GM23338 (cell line): ENCODE measurements at regions not wholly inside any gene's neighbourhood (a gene's known extent, or its start where the extent isn't known, plus 50 kb on each side); places are given as distances from the start of the nearest gene placed in this dataset.

Experiments used
- ATAC-seq: fragments of 200-7000 bp; cut with Tn5 transposase; 3 replicates; pipeline ENCODE4 v1.9.1; 2020
- DNase-seq: peaks from one replicate; pipeline ENCODE4 v3.0.0-alpha.2; 2015; ENCODE audit warnings: low spot score
- H2AFZ ChIP-seq: fragments of 200-600 bp; sonication (generic); 2 replicates; pipeline ENCODE4 v1.8.0; 2016; ENCODE audit warnings: antibody characterized with exemption, mild to moderate bottlenecking, moderate library complexity
- H3F3A ChIP-seq: fragments of 200-600 bp; sonication (generic); replicated peaks from 2 replicates; pipeline ENCODE4 v1.8.0; 2017; ENCODE audit warnings: antibody characterized with exemption, mixed run types, low read depth
- H3K27ac ChIP-seq: fragments of 200-600 bp; sonication (generic); 2 replicates; pipeline ENCODE4 v1.6.1; 2016; ENCODE audit warnings: low read depth
- H3K27me3 ChIP-seq: fragments of 200-600 bp; sonication (generic); 2 replicates; pipeline ENCODE4 v1.8.0; 2016; ENCODE audit warnings: mild to moderate bottlenecking, mixed run types, moderate library complexity; ENCODE audit not compliant: insufficient read depth
- H3K36me3 ChIP-seq: fragments of 200-600 bp; sonication (generic); 2 replicates; pipeline ENCODE4 v1.8.0; 2016; ENCODE audit warnings: mild to moderate bottlenecking; ENCODE audit not compliant: insufficient read depth
- H3K4me1 ChIP-seq: fragments of 200-600 bp; sonication (generic); 2 replicates; pipeline ENCODE4 v1.8.0; 2016; ENCODE audit warnings: mild to moderate bottlenecking, moderate library complexity; ENCODE audit not compliant: insufficient read depth
- H3K4me2 ChIP-seq: fragments of 200-600 bp; sonication (generic); 2 replicates; pipeline ENCODE4 v1.7.1; 2017; ENCODE audit warnings: mixed run types
- H3K4me3 ChIP-seq: fragments of 200-600 bp; sonication (generic); 2 replicates; pipeline ENCODE4 v1.6.1; 2016; ENCODE audit warnings: mixed run types
- H3K79me2 ChIP-seq: fragments of 200-600 bp; sonication (generic); replicated peaks from 2 replicates; pipeline ENCODE4 v1.8.0; 2017; ENCODE audit warnings: mild to moderate bottlenecking; ENCODE audit not compliant: insufficient read depth
- H3K9me2 ChIP-seq: fragments of 200-600 bp; sonication (generic); 2 replicates; pipeline ENCODE4 v1.8.0; 2017; ENCODE audit not compliant: insufficient read depth
- H4K20me1 ChIP-seq: fragments of 200-600 bp; sonication (generic); replicated peaks from 2 replicates; pipeline ENCODE4 v1.8.0; 2017; ENCODE audit warnings: mild to moderate bottlenecking; ENCODE audit not compliant: insufficient read depth
- H3K27ac Mint-ChIP-seq: 2 replicates; pipeline ENCODE4 v1.8.0; 2020; ENCODE audit warnings: inconsistent platforms, mild to moderate bottlenecking, moderate library complexity, mixed read lengths
- H3K27me3 Mint-ChIP-seq: 3 replicates; pipeline ENCODE4 v1.8.0; 2022; ENCODE audit warnings: low read depth, mild to moderate bottlenecking, moderate library complexity, mixed read lengths, inconsistent platforms; ENCODE audit not compliant: insufficient read depth, poor library complexity
- H3K36me3 Mint-ChIP-seq: 3 replicates; pipeline ENCODE4 v1.8.0; 2021; ENCODE audit warnings: low read depth, mild to moderate bottlenecking, inconsistent platforms, moderate library complexity, mixed read lengths
- H3K4me1 Mint-ChIP-seq: 3 replicates; pipeline ENCODE4 v1.8.0; 2020; ENCODE audit warnings: mild to moderate bottlenecking, inconsistent platforms, mixed read lengths
- H3K4me3 Mint-ChIP-seq: 3 replicates; pipeline ENCODE4 v1.8.0; 2021; ENCODE audit warnings: moderate library complexity, mild to moderate bottlenecking, inconsistent platforms, mixed read lengths
- H3K9me3 Mint-ChIP-seq: 3 replicates; pipeline ENCODE4 v1.8.0; 2020; ENCODE audit warnings: moderate library complexity, mild to moderate bottlenecking, inconsistent platforms, mixed read lengths
- TF ChIP-seq, protein P1 (sequence below): fragments of 250-450 bp; sonication (Bioruptor Pico); IDR thresholded peaks from 2 replicates; pipeline ENCODE4 v1.5.0; 2020; ENCODE audit warnings: mild to moderate bottlenecking, moderate library complexity
- TF ChIP-seq, protein P2 (sequence below): IDR thresholded peaks from one replicate; pipeline ENCODE4 v1.6.1; 2018; ENCODE audit warnings: antibody characterized with exemption; ENCODE audit not compliant: unreplicated experiment

DNA sequence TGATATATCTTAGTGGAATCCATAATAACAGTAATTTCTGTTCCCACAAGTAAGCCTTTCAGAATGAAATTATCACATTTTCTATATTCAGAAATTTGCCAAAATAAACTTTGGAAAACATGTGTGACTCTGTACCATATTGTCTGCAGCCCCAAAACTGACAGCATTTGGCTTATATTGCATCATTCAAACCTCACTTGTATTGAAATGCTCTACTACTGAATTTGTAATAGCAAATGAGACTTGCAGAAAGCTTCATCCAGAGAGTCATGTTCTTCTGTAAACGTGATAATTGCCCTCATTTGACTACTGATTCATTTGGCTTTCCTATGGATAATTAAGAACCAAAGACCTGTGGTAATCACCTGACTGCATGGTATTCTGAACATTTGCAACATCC lies 1249.5 kb upstream of the CDH18 start:
- Histone ChIP-seq H3K36me3 (no peaks in the 10 kb centered on the region), H3K4me1 (no peaks in the 10 kb centered on the region), H3F3A (no peaks in the 10 kb centered on the region), H3K4me3 (no peak overlapping the region), H3K27ac (no peak overlapping the region), H3K4me2 (no peak overlapping the region), H3K9me2 (no peaks in the 10 kb centered on the region), H3K79me2 (no peaks in the 10 kb centered on the region), H3K27me3 (no peaks in the 10 kb centered on the region), H2AFZ (no peak overlapping the region), H4K20me1 (no peaks in the 10 kb centered on the region)
- TF ChIP-seq, protein P1, sequence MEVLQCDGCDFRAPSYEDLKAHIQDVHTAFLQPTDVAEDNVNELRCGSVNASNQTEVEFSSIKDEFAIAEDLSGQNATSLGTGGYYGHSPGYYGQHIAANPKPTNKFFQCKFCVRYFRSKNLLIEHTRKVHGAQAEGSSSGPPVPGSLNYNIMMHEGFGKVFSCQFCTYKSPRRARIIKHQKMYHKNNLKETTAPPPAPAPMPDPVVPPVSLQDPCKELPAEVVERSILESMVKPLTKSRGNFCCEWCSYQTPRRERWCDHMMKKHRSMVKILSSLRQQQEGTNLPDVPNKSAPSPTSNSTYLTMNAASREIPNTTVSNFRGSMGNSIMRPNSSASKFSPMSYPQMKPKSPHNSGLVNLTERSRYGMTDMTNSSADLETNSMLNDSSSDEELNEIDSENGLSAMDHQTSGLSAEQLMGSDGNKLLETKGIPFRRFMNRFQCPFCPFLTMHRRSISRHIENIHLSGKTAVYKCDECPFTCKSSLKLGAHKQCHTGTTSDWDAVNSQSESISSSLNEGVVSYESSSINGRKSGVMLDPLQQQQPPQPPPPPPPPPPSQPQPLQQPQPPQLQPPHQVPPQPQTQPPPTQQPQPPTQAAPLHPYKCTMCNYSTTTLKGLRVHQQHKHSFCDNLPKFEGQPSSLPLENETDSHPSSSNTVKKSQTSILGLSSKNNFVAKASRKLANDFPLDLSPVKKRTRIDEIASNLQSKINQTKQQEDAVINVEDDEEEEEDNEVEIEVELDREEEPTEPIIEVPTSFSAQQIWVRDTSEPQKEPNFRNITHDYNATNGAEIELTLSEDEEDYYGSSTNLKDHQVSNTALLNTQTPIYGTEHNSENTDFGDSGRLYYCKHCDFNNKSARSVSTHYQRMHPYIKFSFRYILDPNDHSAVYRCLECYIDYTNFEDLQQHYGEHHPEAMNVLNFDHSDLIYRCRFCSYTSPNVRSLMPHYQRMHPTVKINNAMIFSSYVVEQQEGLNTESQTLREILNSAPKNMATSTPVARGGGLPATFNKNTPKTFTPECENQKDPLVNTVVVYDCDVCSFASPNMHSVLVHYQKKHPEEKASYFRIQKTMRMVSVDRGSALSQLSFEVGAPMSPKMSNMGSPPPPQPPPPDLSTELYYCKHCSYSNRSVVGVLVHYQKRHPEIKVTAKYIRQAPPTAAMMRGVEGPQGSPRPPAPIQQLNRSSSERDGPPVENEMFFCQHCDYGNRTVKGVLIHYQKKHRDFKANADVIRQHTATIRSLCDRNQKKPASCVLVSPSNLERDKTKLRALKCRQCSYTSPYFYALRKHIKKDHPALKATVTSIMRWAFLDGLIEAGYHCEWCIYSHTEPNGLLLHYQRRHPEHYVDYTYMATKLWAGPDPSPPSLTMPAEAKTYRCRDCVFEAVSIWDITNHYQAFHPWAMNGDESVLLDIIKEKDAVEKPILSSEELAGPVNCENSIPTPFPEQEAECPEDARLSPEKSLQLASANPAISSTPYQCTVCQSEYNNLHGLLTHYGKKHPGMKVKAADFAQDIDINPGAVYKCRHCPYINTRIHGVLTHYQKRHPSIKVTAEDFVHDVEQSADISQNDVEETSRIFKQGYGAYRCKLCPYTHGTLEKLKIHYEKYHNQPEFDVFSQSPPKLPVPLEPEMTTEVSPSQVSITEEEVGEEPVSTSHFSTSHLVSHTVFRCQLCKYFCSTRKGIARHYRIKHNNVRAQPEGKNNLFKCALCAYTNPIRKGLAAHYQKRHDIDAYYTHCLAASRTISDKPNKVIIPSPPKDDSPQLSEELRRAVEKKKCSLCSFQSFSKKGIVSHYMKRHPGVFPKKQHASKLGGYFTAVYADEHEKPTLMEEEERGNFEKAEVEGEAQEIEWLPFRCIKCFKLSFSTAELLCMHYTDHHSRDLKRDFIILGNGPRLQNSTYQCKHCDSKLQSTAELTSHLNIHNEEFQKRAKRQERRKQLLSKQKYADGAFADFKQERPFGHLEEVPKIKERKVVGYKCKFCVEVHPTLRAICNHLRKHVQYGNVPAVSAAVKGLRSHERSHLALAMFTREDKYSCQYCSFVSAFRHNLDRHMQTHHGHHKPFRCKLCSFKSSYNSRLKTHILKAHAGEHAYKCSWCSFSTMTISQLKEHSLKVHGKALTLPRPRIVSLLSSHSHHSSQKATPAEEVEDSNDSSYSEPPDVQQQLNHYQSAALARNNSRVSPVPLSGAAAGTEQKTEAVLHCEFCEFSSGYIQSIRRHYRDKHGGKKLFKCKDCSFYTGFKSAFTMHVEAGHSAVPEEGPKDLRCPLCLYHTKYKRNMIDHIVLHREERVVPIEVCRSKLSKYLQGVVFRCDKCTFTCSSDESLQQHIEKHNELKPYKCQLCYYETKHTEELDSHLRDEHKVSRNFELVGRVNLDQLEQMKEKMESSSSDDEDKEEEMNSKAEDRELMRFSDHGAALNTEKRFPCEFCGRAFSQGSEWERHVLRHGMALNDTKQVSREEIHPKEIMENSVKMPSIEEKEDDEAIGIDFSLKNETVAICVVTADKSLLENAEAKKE (CRISPR knock-in tag): no peak
- no peak overlapping the region for H3K4me3 Mint-ChIP-seq
- no peaks in the 10 kb centered on the region for H3K4me1 Mint-ChIP-seq
- DNase-seq: no peak
- no peaks in the 10 kb centered on the region for H3K36me3 Mint-ChIP-seq
- H3K27me3 Mint-ChIP-seq: no peaks in the 10 kb centered on the region
- no peak for ATAC-seq
- H3K9me3 Mint-ChIP-seq: no peaks in the 10 kb centered on the region
- no peak overlapping the region for H3K27ac Mint-ChIP-seq

DNA sequence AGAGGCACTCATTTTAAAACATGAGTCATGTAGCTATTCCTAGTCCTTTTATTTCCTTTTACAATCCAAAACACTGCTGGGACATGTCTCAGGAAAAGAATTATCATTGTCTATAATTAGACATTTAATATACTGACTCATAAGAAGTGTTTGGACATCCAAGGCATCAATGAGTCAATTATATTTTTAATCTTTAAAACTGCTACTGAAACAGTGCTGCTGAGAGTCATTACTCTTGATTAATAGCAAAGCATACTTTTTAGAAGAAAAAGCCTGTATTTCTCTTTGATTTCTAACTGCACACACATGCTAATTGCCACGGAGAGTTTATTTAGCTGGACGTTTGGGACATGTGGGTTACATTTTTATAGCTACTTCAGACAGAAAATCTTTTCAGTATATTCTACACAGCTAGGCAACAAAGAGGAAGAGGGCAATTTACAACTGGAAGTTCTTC lies 1249.0 kb upstream of the CDH18 start:
- no peak for ATAC-seq
- Histone ChIP-seq H3K79me2 (no peaks in the 10 kb centered on the region), H3K36me3 (no peaks in the 10 kb centered on the region), H3K4me3 (no peak overlapping the region), H3K9me2 (no peaks in the 10 kb centered on the region), H3K27me3 (no peaks in the 10 kb centered on the region), H2AFZ (no peak overlapping the region), H3K4me1 (no peaks in the 10 kb centered on the region), H4K20me1 (no peaks in the 10 kb centered on the region), H3F3A (no peaks in the 10 kb centered on the region), H3K27ac (no peak overlapping the region), H3K4me2 (no peak overlapping the region)
- no peaks in the 10 kb centered on the region for H3K9me3 Mint-ChIP-seq
- no peak overlapping the region for H3K27ac Mint-ChIP-seq
- TF ChIP-seq, protein P2, sequence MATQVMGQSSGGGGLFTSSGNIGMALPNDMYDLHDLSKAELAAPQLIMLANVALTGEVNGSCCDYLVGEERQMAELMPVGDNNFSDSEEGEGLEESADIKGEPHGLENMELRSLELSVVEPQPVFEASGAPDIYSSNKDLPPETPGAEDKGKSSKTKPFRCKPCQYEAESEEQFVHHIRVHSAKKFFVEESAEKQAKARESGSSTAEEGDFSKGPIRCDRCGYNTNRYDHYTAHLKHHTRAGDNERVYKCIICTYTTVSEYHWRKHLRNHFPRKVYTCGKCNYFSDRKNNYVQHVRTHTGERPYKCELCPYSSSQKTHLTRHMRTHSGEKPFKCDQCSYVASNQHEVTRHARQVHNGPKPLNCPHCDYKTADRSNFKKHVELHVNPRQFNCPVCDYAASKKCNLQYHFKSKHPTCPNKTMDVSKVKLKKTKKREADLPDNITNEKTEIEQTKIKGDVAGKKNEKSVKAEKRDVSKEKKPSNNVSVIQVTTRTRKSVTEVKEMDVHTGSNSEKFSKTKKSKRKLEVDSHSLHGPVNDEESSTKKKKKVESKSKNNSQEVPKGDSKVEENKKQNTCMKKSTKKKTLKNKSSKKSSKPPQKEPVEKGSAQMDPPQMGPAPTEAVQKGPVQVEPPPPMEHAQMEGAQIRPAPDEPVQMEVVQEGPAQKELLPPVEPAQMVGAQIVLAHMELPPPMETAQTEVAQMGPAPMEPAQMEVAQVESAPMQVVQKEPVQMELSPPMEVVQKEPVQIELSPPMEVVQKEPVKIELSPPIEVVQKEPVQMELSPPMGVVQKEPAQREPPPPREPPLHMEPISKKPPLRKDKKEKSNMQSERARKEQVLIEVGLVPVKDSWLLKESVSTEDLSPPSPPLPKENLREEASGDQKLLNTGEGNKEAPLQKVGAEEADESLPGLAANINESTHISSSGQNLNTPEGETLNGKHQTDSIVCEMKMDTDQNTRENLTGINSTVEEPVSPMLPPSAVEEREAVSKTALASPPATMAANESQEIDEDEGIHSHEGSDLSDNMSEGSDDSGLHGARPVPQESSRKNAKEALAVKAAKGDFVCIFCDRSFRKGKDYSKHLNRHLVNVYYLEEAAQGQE: no peak
- no peak for DNase-seq
- no peaks in the 10 kb centered on the region for H3K36me3 Mint-ChIP-seq
- H3K4me1 Mint-ChIP-seq: no peaks in the 10 kb centered on the region
- no peak overlapping the region for H3K4me3 Mint-ChIP-seq
- H3K27me3 Mint-ChIP-seq: no peaks in the 10 kb centered on the region
